ENCODE measurements at regions not wholly inside any gene's neighbourhood (a gene's known extent, or its start where the extent isn't known, plus 50 kb on each side); places are given as distances from the start of the nearest gene placed in this dataset.

DNA sequence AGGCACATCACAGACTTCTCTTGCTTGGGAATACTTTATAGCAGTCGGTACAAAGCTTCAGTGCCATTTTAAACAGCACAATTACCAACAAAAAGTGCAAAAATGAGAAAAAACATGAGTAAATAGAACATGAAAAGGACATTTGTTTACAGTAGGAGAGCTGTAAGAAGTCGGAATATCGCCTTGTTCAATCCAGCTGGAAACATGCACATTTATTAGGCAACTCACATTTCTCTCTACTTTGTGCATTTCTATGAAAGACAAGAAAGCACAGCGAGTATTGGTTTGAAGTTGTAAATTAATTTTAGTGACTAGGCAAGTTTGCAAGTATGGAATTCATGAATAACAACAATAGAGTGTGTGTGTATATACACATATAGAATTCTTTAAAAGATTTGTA is 484.7 kb downstream of the DACH1 start:
- Histone ChIP-seq H3K4me3 (ENCODE audit: insufficient read depth, low read depth, low read length, poor library complexity, severe bottlenecking) (no peak overlapping the region), H3K9me3 (ENCODE audit: control insufficient read depth, low read length) (no peaks in the 10 kb centered on the region), H3K27ac (ENCODE audit: insufficient read depth, low read length, poor library complexity, severe bottlenecking) (no peak overlapping the region), H3K27me3 (replicated peaks; ENCODE audit: control insufficient read depth, insufficient read depth, low read length, poor library complexity, severe bottlenecking) (no peaks in the 10 kb centered on the region), H3K36me3 (ENCODE audit: control insufficient read depth, insufficient read depth, low read length) (no peaks in the 10 kb centered on the region), H3K4me1 (ENCODE audit: control insufficient read depth, insufficient read depth, low read length, poor library complexity, severe bottlenecking) (no peaks in the 10 kb centered on the region)
- no peak for DNase-seq

DNA sequence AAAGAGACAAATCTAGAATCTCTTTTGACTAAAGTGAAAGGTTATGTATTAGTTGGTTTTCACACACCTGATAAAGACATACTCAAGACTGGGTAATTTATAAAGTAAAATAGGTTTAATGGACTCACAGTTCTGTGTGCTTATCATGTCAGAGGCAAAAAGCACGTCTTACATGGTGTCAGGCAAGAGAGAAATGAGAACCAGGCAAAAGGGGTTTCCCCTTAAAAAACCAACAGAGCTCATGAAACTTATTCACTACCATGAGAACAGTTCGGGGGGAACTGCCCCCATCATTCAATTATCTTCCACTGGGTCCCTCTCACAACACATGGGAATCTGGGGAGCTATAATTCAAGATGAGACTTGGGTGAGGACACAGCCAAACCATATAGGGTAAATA is 486.8 kb downstream of the DACH1 start:
- no peaks in the 10 kb centered on the region for H3K4me1 ChIP-seq (ENCODE audit: control insufficient read depth, insufficient read depth, low read length, poor library complexity, severe bottlenecking)
- H3K9me3 ChIP-seq (ENCODE audit: control insufficient read depth, low read length): no peaks in the 10 kb centered on the region
- no peak overlapping the region for H3K4me3 ChIP-seq (ENCODE audit: insufficient read depth, low read depth, low read length, poor library complexity, severe bottlenecking)
- no peak for DNase-seq
- no peaks in the 10 kb centered on the region for H3K27me3 ChIP-seq (replicated peaks; ENCODE audit: control insufficient read depth, insufficient read depth, low read length, poor library complexity, severe bottlenecking)
- no peak overlapping the region for H3K27ac ChIP-seq (ENCODE audit: insufficient read depth, low read length, poor library complexity, severe bottlenecking)
- no peaks in the 10 kb centered on the region for H3K36me3 ChIP-seq (ENCODE audit: control insufficient read depth, insufficient read depth, low read length)

DNA sequence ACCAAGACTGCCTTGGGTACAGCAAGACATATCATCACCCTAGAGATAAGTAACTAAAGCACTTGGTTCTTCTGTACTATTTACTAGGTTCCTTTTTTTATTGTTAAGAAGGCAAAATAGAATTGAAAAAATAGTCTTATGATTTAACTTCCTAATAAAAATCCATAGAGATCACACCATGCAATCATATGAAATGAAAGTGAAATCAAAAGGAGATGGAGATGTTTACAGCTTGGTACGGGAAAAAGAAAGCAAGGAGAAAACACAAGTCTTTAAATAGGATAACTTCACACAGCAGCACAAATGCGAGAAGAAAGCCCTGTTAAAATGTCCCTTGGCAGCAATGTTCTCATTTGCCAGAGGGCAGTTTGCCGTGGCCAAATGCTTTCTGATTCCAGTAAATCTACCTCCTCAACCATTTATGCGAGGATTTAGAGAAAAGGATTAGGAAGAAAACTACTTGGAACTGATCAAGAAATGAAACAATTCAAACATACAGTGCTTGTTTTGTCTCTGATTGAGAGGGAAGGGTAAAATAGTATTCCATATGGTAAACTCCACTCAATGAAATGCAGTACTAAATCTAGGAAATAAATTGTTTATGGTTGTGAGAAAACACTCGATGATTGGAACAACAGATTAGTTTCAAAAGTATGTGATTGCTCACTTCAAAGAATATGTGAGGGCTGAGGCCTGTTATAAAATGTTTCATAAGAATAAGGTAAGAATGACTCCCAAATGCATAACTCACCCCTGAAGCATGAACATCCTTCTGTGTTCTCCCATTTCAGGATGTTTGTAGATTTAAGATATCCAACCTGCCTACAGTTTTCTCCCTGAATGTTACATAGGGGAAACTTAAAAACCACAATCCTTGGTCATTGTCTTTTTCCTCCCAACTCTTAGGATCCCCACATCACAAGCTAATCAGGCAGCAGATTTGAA is 487.8 kb downstream of the DACH1 start:
- no peaks in the 10 kb centered on the region for H3K36me3 ChIP-seq (ENCODE audit: control insufficient read depth, insufficient read depth, low read length)
- no peaks in the 10 kb centered on the region for H3K4me1 ChIP-seq (ENCODE audit: control insufficient read depth, insufficient read depth, low read length, poor library complexity, severe bottlenecking)
- no peak overlapping the region for H3K27ac ChIP-seq (ENCODE audit: insufficient read depth, low read length, poor library complexity, severe bottlenecking)
- no peak for DNase-seq
- H3K4me3 ChIP-seq (ENCODE audit: insufficient read depth, low read depth, low read length, poor library complexity, severe bottlenecking): no peak overlapping the region
- H3K9me3 ChIP-seq (ENCODE audit: control insufficient read depth, low read length): no peaks in the 10 kb centered on the region
- H3K27me3 ChIP-seq (replicated peaks; ENCODE audit: control insufficient read depth, insufficient read depth, low read length, poor library complexity, severe bottlenecking): no peaks in the 10 kb centered on the region

DNA sequence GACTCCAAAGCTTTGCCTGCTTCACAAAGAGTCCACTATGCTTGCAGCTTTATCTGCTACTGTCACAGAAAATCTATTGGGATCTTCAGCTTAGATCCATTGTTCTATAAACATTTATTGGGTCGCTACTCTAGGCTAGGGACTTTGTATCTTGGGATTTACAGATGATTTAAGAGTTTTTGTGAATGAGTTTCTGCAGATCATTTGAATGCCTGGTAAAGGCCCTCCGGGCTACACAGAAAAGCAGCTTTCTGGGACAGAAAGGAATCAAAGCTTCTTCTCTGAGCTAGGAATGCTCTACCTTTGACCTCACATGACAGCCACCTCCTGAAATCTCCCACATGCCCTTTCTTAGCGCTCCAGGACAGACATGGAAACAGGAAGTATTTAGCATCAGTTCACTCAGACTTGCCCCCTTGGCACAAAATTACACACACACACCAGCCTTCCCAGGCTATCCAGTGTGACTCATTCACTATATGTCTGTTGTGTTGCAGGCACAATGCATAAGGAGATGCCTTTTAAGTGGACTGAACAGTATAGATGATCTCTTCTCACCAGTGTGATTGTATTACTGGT is 492.4 kb downstream of the DACH1 start:
- DNase-seq: no peak
- no peak overlapping the region for H3K27ac ChIP-seq (ENCODE audit: insufficient read depth, low read length, poor library complexity, severe bottlenecking)
- no peaks in the 10 kb centered on the region for H3K27me3 ChIP-seq (replicated peaks; ENCODE audit: control insufficient read depth, insufficient read depth, low read length, poor library complexity, severe bottlenecking)
- H3K36me3 ChIP-seq (ENCODE audit: control insufficient read depth, insufficient read depth, low read length): no peaks in the 10 kb centered on the region
- H3K4me1 ChIP-seq (ENCODE audit: control insufficient read depth, insufficient read depth, low read length, poor library complexity, severe bottlenecking): no peaks in the 10 kb centered on the region
- no peak overlapping the region for H3K4me3 ChIP-seq (ENCODE audit: insufficient read depth, low read depth, low read length, poor library complexity, severe bottlenecking)
- no peaks in the 10 kb centered on the region for H3K9me3 ChIP-seq (ENCODE audit: control insufficient read depth, low read length)

DNA sequence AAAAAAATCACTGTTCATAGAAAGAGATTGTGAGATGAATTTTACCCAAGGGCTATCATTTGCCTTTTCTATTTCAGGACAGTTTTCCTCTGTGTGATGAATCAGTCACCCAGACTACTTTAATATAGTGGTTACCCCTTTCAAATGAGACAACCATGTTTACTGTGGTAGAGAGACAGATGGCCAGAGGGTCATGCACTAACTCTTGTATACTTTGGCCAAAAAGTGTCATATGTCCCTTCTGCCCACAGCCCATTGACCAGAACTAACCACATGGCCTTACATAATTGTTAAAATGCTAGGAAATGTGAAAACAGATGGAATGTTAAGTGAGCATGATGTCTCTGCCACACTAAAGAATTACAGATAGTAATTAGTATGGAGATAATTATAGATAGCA is 498.7 kb downstream of the DACH1 start:
- Histone ChIP-seq H3K4me3 (ENCODE audit: insufficient read depth, low read depth, low read length, poor library complexity, severe bottlenecking) (no peak overlapping the region), H3K27ac (ENCODE audit: insufficient read depth, low read length, poor library complexity, severe bottlenecking) (no peak overlapping the region), H3K4me1 (ENCODE audit: control insufficient read depth, insufficient read depth, low read length, poor library complexity, severe bottlenecking) (no peaks in the 10 kb centered on the region), H3K27me3 (replicated peaks; ENCODE audit: control insufficient read depth, insufficient read depth, low read length, poor library complexity, severe bottlenecking) (no peaks in the 10 kb centered on the region), H3K36me3 (ENCODE audit: control insufficient read depth, insufficient read depth, low read length) (no peaks in the 10 kb centered on the region), H3K9me3 (ENCODE audit: control insufficient read depth, low read length) (no peaks in the 10 kb centered on the region)
- DNase-seq: no peak

DNA sequence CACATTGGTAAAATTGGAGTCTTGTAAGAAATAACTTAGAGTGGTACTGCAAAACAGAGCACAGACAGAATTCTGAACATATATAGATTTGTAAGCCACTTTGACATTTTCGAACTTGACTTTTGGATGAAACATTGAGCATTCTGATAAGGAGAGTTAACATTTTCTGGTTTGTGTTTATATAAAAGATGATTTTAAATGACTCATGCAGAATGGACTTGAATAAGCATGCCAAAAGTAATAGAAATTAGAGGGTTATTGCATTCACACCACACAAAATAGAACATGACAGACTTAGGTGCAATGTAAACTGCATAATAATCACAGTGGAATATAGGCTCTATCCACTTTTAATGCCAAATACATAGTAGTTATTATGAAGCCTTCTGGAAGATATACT is 507.0 kb downstream of the DACH1 start:
- Histone ChIP-seq H3K4me1 (ENCODE audit: control insufficient read depth, insufficient read depth, low read length, poor library complexity, severe bottlenecking) (no peaks in the 10 kb centered on the region), H3K27me3 (replicated peaks; ENCODE audit: control insufficient read depth, insufficient read depth, low read length, poor library complexity, severe bottlenecking) (no peaks in the 10 kb centered on the region), H3K9me3 (ENCODE audit: control insufficient read depth, low read length) (no peaks in the 10 kb centered on the region), H3K27ac (ENCODE audit: insufficient read depth, low read length, poor library complexity, severe bottlenecking) (no peak overlapping the region), H3K4me3 (ENCODE audit: insufficient read depth, low read depth, low read length, poor library complexity, severe bottlenecking) (no peak overlapping the region), H3K36me3 (ENCODE audit: control insufficient read depth, insufficient read depth, low read length) (no peaks in the 10 kb centered on the region)
- DNase-seq: no peak

DNA sequence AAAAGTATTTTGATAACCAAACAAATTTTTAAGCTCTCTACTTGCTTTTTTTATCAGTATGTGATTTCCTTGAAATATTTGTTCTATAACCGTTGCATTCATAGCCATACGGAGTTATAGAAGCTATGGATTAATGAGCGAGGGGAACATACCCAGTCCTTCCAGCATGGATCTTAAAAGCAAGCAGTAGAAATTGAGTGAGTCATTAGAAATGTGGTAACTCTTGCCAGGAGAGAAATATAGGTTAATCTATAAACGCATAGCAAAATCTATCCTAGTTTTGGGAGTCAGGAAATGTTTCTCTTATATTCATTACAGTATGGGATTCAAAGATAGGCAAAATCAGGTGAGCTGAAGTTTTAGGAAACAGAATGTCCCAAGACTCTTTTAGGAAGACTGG is 507.4 kb downstream of the DACH1 start:
- H3K36me3 ChIP-seq (ENCODE audit: control insufficient read depth, insufficient read depth, low read length): no peaks in the 10 kb centered on the region
- no peak overlapping the region for H3K27ac ChIP-seq (ENCODE audit: insufficient read depth, low read length, poor library complexity, severe bottlenecking)
- H3K4me3 ChIP-seq (ENCODE audit: insufficient read depth, low read depth, low read length, poor library complexity, severe bottlenecking): no peak overlapping the region
- no peaks in the 10 kb centered on the region for H3K9me3 ChIP-seq (ENCODE audit: control insufficient read depth, low read length)
- no peak for DNase-seq
- H3K27me3 ChIP-seq (replicated peaks; ENCODE audit: control insufficient read depth, insufficient read depth, low read length, poor library complexity, severe bottlenecking): no peaks in the 10 kb centered on the region
- H3K4me1 ChIP-seq (ENCODE audit: control insufficient read depth, insufficient read depth, low read length, poor library complexity, severe bottlenecking): no peaks in the 10 kb centered on the region

DNA sequence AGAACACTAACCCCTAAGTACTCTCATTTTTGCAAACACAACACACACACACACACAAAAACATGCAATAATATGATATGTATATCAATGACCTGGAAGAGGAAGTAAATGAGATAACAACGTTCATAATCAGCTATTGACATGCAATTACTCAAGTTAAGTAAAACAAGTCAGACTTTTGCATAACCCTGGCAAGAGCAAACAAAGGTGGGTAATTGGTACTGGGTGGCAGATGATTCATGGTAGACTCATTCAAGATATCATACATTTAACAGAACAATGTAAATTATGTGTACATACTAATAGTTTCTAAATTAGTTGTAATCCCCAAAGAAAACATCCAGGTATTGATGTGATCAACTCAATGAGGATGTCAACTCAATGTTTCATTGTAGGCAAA is 508.8 kb downstream of the DACH1 start:
- Histone ChIP-seq H3K4me1 (ENCODE audit: control insufficient read depth, insufficient read depth, low read length, poor library complexity, severe bottlenecking) (no peaks in the 10 kb centered on the region), H3K9me3 (ENCODE audit: control insufficient read depth, low read length) (no peaks in the 10 kb centered on the region)

DNA sequence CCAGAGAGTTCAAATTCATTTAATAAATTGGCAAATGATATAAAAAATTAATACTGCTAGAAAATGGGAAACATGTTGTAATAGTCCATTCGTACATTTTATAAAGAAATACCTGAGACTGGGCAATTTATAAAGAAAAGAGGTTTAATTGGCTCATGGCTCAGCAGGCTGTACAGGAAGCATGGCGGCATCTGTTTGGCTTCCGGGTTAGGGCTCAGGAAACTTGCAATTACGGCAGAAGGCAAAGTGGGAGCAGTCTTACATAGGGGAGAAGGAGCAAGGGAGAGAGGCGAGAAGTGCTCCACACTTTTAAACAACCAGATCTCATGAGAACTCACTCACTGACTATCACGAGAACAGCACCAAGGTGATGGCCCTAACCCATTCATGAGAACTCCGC is 512.0 kb downstream of the DACH1 start:
- H3K27ac ChIP-seq (ENCODE audit: insufficient read depth, low read length, poor library complexity, severe bottlenecking): no peak overlapping the region
- H3K36me3 ChIP-seq (ENCODE audit: control insufficient read depth, insufficient read depth, low read length): no peaks in the 10 kb centered on the region
- no peak overlapping the region for H3K4me3 ChIP-seq (ENCODE audit: insufficient read depth, low read depth, low read length, poor library complexity, severe bottlenecking)
- H3K27me3 ChIP-seq (replicated peaks; ENCODE audit: control insufficient read depth, insufficient read depth, low read length, poor library complexity, severe bottlenecking): no peaks in the 10 kb centered on the region
- no peak for DNase-seq
- no peaks in the 10 kb centered on the region for H3K9me3 ChIP-seq (ENCODE audit: control insufficient read depth, low read length)
- no peaks in the 10 kb centered on the region for H3K4me1 ChIP-seq (ENCODE audit: control insufficient read depth, insufficient read depth, low read length, poor library complexity, severe bottlenecking)

More for the DNA sequence above, 508.8 kb downstream of the DACH1 start:
- H3K27ac ChIP-seq (ENCODE audit: insufficient read depth, low read length, poor library complexity, severe bottlenecking): no peak overlapping the region
- no peak for DNase-seq
- H3K27me3 ChIP-seq (replicated peaks; ENCODE audit: control insufficient read depth, insufficient read depth, low read length, poor library complexity, severe bottlenecking): no peaks in the 10 kb centered on the region
- H3K36me3 ChIP-seq (ENCODE audit: control insufficient read depth, insufficient read depth, low read length): no peaks in the 10 kb centered on the region
- H3K4me3 ChIP-seq (ENCODE audit: insufficient read depth, low read depth, low read length, poor library complexity, severe bottlenecking): no peak overlapping the region

DNA sequence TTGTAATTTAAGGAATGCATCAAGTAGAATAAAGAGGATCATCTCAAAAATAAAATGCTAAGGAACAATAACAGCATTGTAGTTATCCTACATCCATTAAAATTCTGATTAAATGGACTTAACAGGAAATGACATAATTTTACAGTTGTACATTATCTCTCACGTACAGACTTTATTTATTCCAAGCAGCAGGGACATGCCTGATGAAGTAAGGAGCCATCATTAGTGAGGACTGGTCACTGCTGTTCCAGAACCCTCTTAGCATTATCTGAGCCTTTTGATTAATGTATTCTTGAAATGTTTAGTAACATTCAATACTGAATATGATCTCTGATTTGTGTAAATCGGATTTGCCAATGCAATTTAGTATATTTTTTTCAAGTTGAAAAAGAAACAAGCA is 516.1 kb downstream of the DACH1 start:
- DNase-seq: no peak
- Histone ChIP-seq H3K27me3 (replicated peaks; ENCODE audit: control insufficient read depth, insufficient read depth, low read length, poor library complexity, severe bottlenecking) (no peaks in the 10 kb centered on the region), H3K9me3 (ENCODE audit: control insufficient read depth, low read length) (no peaks in the 10 kb centered on the region), H3K4me1 (ENCODE audit: control insufficient read depth, insufficient read depth, low read length, poor library complexity, severe bottlenecking) (no peaks in the 10 kb centered on the region), H3K4me3 (ENCODE audit: insufficient read depth, low read depth, low read length, poor library complexity, severe bottlenecking) (no peak overlapping the region), H3K27ac (ENCODE audit: insufficient read depth, low read length, poor library complexity, severe bottlenecking) (no peak overlapping the region), H3K36me3 (ENCODE audit: control insufficient read depth, insufficient read depth, low read length) (no peaks in the 10 kb centered on the region)
